Pancreas (tissue), 10 donors: ENCODE measurements at regions not wholly inside any gene's neighbourhood (a gene's known extent, or its start where the extent isn't known, plus 50 kb on each side); places are given as distances from the start of the nearest gene placed in this dataset.

Source experiments
- ATAC-seq, 4 donors: fragments of 200-7000 bp; cut with Tn5 transposase; one replicate each; pipeline versions ENCODE4 v1.8.0 to v1.9.1; 2020; ENCODE audit warnings: mild to moderate bottlenecking in 4 of 4, moderate library complexity in 4 of 4
- DNase-seq, 6 donors: peaks; one replicate each; pipeline ENCODE4 v3.0.0-alpha.2; 2020
- FAIRE-seq: peaks from 2 replicates; lab custom pipeline; 2012; peaks lifted over from hg19 to GRCh38; lab: Jason Lieb, UNC
- H3K27ac ChIP-seq, 4 donors: fragments of 200-600 bp; sonication (generic); 1 replicate in 3 of 4; 2 replicates in 1 of 4; pipeline versions ENCODE4 v1.5.0 to v1.8.0; 2020
- H3K27me3 ChIP-seq, 4 donors: fragments of 200-600 bp; one replicate each; pipeline ENCODE4 v1.8.0; 2021
- H3K36me3 ChIP-seq, 3 donors: fragments of 200-600 bp; sonication (generic) in 1 of 3; one replicate each; pipeline versions ENCODE4 v1.5.0 to v1.8.0; 2020 to 2021
- H3K4me1 ChIP-seq, 3 donors: fragments of 200-600 bp; one replicate each; pipeline ENCODE4 v1.8.0; 2021
- H3K4me3 ChIP-seq, 4 donors: fragments of 200-600 bp; sonication (generic) in 2 of 4; one replicate each; pipeline versions ENCODE4 v1.5.0 to v1.8.0; 2020 to 2021
- H3K9me3 ChIP-seq, 4 donors: fragments of 200-600 bp; one replicate each; pipeline ENCODE4 v1.8.0; 2021
- WGBS, 2 donors: extraction: QIAGEN DNeasy Blood & Tissue Kit; methylation state at CpG; one replicate each; pipeline ENCODE4 v1.1.7; 2013; 5-methylcytosine and 5-hydroxymethylcytosine counted together
- intact Hi-C, 3 donors: fragments of 100-400 bp; cut with DNase I; formaldehyde crosslinking; loops; one replicate each; pipeline versions ENCODE4 v1.11.1 to v1.14.2; 2022
- TF ChIP-seq, protein P1 (sequence below), 4 donors: fragments of 200-600 bp; sonication (generic) in 3 of 4; IDR thresholded peaks; one replicate each; pipeline versions ENCODE4 v1.5.0 to v1.8.0; 2021; ENCODE audit warnings: antibody characterized with exemption in 4 of 4
- donor health status: healthy with polysubstance abuse.
- donor health status: DM: no; HTN: no; CAD: no; lungs with moderate emphysema.
- donor health status: DM: no; HTN: no; CAD: no.
- donor health status: control.
- donor health status: control.
- donor health status: Bipolar disorder and iron deficiency.
- donor health status: DM: yes; HTN: yes; CAD: no.
- donor health status: DM: no; HTN: no; CAD: no.
- donor health status: DM: no; HTN: no; CAD: no.
- donor health status: DM: yes; HTN: yes; CAD: no.

DNA sequence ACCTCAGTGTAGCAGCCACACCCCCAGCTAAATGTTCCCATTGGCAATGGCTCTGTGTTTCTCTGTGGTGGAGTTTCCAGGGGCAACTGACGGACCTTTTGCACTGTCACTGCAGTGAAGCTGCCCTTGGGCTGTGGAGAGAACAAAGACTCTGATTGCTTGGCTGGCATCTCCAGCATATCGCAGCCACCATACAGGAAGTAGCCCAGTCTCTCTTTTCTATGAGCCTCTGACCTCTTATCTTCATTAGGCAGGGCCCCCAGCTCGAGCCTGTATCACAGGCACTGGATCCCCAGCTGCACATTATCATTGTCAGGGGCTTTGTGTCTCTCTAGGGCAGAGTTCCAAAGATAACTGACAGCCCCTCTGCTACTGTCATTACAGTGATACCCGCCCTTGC is 483.5 kb downstream of the ARAP2 start:
- Histone ChIP-seq H3K36me3 (no peaks in the 10 kb centered on the region), H3K27ac (no peak overlapping the region), H3K27me3 (no peaks in the 10 kb centered on the region), H3K4me3 (no peak overlapping the region), H3K4me1 (no peaks in the 10 kb centered on the region), H3K9me3 (no peaks in the 10 kb centered on the region)
- DNase-seq, result peak in 1 of 6 donors; percentile 19
- 64 to 66% methylated on average over 4 of the region's 4 CpGs for WGBS, 2 donors
- TF ChIP-seq, protein P1, sequence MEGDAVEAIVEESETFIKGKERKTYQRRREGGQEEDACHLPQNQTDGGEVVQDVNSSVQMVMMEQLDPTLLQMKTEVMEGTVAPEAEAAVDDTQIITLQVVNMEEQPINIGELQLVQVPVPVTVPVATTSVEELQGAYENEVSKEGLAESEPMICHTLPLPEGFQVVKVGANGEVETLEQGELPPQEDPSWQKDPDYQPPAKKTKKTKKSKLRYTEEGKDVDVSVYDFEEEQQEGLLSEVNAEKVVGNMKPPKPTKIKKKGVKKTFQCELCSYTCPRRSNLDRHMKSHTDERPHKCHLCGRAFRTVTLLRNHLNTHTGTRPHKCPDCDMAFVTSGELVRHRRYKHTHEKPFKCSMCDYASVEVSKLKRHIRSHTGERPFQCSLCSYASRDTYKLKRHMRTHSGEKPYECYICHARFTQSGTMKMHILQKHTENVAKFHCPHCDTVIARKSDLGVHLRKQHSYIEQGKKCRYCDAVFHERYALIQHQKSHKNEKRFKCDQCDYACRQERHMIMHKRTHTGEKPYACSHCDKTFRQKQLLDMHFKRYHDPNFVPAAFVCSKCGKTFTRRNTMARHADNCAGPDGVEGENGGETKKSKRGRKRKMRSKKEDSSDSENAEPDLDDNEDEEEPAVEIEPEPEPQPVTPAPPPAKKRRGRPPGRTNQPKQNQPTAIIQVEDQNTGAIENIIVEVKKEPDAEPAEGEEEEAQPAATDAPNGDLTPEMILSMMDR (IDR thresholded peaks at IDR 0.05), result no peak
- intact Hi-C loops, result no loop called here
- no peak for ATAC-seq
- no peak for FAIRE-seq

DNA sequence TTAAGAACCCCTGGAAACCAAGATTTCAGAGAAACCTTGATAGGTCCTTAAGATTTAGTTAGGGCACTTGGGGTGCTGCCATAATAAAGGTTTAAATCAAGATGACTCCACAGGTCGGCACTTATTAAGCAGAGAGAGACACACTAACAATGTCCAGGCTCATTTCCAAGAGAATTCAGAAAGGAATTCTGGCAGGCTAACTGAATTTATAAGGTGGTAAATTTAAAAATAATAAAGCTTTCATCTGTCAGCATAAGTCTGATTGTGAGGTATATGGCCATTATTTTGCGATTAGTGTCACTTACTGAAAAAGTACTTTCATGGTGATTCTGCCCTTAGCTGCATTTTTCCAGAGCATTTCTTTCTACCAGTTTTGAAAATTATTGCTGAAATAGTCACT is 472.7 kb downstream of the ARAP2 start:
- DNase-seq, result no peak
- Histone ChIP-seq H3K4me3 (no peak overlapping the region), H3K4me1 (no peaks in the 10 kb centered on the region), H3K27ac (no peak overlapping the region), H3K9me3 (no peaks in the 10 kb centered on the region), H3K36me3 (no peaks in the 10 kb centered on the region), H3K27me3 (no peaks in the 10 kb centered on the region)
- no peak for ATAC-seq
- TF ChIP-seq, protein P1 (IDR thresholded peaks at IDR 0.05), result no peak
- FAIRE-seq, result no peak
- 58 to 64% methylated on average over 2 of the region's 2 CpGs for WGBS, 2 donors
- intact Hi-C loops, result no loop called here

DNA sequence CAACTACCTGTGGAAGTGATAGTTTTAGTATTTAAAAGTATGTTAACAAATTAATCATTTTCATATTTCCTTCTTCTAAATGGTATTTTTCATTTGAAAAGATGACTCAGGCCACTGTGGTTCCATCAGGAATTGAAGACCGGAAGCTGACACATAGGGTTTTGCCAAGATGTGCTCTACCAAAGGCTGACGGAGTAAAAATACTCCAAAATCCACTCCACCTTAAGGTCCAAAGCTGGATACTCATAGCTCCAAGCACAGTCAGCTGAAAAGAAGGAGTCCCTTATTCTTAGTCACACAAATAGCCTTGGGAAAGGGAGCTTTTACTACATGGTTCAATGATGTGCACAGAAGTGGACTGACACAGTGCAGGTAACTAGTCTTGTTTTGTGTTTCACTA is 472.0 kb downstream of the ARAP2 start:
- Histone ChIP-seq H3K4me3 (no peak overlapping the region), H3K4me1 (no peaks in the 10 kb centered on the region), H3K36me3 (no peaks in the 10 kb centered on the region), H3K9me3 (no peaks in the 10 kb centered on the region), H3K27me3 (no peaks in the 10 kb centered on the region), H3K27ac (no peak overlapping the region)
- FAIRE-seq (no peak), DNase-seq (no peak), ATAC-seq (no peak)
- TF ChIP-seq, protein P1 (IDR thresholded peaks at IDR 0.05), result no peak
- intact Hi-C loops, result no loop called here
- WGBS, 2 donors, result 74 to 86% methylated on average over 2 of the region's 2 CpGs

DNA sequence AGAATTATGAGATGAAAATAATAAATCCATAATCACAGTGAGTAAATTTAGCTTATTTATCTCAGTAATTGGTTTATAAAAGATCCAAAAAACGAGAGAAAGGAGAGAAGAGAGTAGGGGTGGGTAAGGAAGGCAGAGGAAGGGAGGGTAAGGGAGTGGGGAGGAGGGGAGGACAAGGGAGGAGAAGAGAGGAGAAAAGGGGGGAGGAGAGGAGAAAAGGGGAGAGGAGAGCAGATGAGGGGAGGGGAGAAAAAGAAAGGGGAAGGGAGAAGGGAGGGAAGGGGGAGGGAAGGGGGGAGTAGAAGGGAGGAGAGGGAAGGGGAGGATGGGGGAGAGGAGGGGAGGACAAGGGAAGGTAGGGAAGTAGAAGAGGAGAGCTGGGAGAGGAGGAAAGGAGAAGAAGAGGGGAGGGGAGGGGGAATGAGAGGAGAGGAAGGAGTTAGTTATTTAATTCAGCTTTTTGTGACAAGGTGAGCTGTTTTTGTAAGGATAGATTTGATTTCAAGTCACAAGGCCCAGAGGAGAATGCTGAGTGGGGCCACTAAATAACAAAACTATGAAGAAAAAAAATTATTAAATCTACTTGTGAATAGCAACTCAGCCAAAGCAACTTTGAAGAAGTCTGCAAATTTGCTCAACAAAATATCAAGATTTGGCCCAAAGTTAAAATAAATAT is 454.3 kb downstream of the ARAP2 start:
- Histone ChIP-seq H3K27me3 (peaks cover 0 to 5% (median 0%) of the 10 kb centered on the region in 4 donors), H3K36me3 (no peaks in the 10 kb centered on the region), H3K4me1 (no peaks in the 10 kb centered on the region), H3K27ac (no peak overlapping the region), H3K9me3 (no peaks in the 10 kb centered on the region), H3K4me3 (no peak overlapping the region)
- TF ChIP-seq, protein P1 (IDR thresholded peaks at IDR 0.05), result no peak
- ATAC-seq (no peak), FAIRE-seq (no peak), DNase-seq (no peak)
- intact Hi-C loops, result no loop called here
- WGBS, 2 donors, result 24 to 30% methylated on average over 1 of the region's 1 CpG

DNA sequence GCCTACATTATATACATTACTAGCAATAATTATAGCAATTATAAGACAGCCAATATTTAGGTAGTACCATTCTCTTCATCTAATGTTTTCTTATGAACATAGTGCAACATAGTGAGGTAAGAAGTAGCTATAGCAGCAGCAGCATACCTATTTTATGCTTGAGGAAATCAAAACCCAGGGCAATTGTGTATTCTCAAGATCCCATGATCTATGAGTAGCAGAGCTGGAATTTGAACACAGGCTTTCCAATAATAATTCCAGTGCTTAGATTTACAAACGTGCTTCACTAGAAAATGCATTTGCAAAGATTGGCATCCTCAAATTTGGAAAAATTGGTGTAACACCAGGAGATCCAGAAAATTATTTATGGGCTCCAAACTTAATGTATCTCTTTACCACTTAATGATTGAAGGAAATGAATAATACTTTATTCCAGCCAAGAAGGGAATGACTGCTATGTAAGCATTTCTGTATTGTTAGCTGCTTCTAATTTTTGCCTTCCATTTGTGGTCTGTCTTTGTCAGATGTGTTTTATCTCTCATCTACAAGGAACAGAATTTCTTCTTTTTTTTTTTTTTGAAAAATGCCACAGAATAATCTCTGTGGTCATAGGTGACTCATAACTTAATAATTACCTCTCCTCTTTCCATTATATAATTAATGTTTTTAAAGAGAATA is 451.1 kb downstream of the ARAP2 start:
- peaks cover 0 to 5% (median 0%) of the 10 kb centered on the region in 4 donors for H3K27me3 ChIP-seq

More for the DNA sequence above, 451.1 kb downstream of the ARAP2 start:
- 40 to 48% methylated on average over 1 of the region's 1 CpG for WGBS, 2 donors
- DNase-seq (no peak), ATAC-seq (no peak), FAIRE-seq (no peak)
- TF ChIP-seq, protein P1 (IDR thresholded peaks at IDR 0.05), result no peak
- no peak overlapping the region for H3K4me3 ChIP-seq
- H3K9me3 ChIP-seq, result peaks cover 0 to 5% (median 2%) of the 10 kb centered on the region in 4 donors
- H3K27ac ChIP-seq, result no peak overlapping the region
- H3K36me3 ChIP-seq, result no peaks in the 10 kb centered on the region
- no peaks in the 10 kb centered on the region for H3K4me1 ChIP-seq
- intact Hi-C loops, result no loop called here
